ENCODE measurements at regions not wholly inside any gene's neighbourhood (a gene's known extent, or its start where the extent isn't known, plus 50 kb on each side); places are given as distances from the start of the nearest gene placed in this dataset.

DNA sequence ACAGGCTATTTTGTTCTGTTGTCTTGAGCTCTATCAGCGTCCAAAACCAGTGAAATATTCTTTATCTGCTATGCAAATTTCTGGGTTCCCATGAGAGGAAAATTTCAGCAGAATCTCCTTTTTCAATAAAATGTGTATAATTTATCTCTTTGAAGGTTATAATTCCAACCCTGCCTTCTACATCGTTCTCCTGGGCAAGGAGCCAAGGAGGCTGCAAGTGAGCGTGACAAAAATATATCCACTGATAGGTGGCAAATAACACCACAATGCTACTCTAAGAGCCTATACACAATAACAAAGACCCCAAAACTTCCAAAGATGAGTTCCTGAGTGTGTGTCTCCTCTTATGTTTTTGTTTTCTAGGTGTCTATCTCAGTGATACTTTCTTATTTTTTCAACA is 664.7 kb upstream of the SORCS1 start:
- Mint-ChIP-seq H3K27me3 (ENCODE audit: insufficient read depth, low read depth, poor library complexity) (peaks cover 1% of the 10 kb centered on the region), H3K4me3 (no peak overlapping the region)
- no peaks in the 10 kb centered on the region for H3K79me2 ChIP-seq (replicated peaks; ENCODE audit: insufficient read depth)

DNA sequence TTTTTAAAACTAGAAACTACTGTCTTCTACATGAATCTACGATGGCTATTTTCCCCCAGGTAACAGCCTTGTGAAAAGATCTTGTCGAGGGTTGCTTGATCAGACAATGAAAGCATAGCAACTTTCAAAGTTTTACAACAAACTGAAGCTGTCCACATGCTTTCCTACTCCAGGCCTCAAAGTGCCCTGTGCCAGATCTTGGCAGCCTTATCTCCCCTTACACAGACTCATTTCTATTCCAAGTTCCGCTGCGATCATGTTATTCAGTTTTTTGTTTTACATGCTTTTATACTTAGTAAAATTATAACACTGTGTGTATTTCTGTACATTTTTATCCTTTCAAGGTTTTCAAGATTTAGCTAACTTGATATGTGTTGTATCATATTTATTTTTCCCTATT is 661.7 kb upstream of the SORCS1 start:
- Histone ChIP-seq H3F3A (replicated peaks; ENCODE audit: low read depth) (no peaks in the 10 kb centered on the region), H4K20me1 (replicated peaks; ENCODE audit: insufficient read depth) (no peaks in the 10 kb centered on the region), H3K4me1 (ENCODE audit: insufficient read depth) (no peaks in the 10 kb centered on the region; the same call in 1 of the 2 replicates), H3K4me2 (no peak overlapping the region), H3K27me3 (ENCODE audit: insufficient read depth) (no peaks in the 10 kb centered on the region), H3K4me3 (no peak overlapping the region), H3K36me3 (ENCODE audit: insufficient read depth) (no peaks in the 10 kb centered on the region), H3K79me2 (replicated peaks; ENCODE audit: insufficient read depth) (no peaks in the 10 kb centered on the region), H2AFZ (no peak overlapping the region), H3K9me2 (ENCODE audit: insufficient read depth) (peaks cover 16% of the 10 kb centered on the region; the same call in 1 of the 2 replicates), H3K27ac (ENCODE audit: low read depth) (no peak overlapping the region)
- Mint-ChIP-seq H3K4me1 (peaks cover 7% of the 10 kb centered on the region; the same call in 2 of the 3 replicates), H3K9me3 (no peaks in the 10 kb centered on the region; the same call in 2 of the 3 replicates), H3K27ac (no peak overlapping the region), H3K36me3 (ENCODE audit: low read depth) (no peaks in the 10 kb centered on the region), H3K27me3 (ENCODE audit: insufficient read depth, low read depth, poor library complexity) (peaks cover 1% of the 10 kb centered on the region), H3K4me3 (no peak overlapping the region)
- no peak for ATAC-seq
- TF ChIP-seq CREB1 (CRISPR knock-in tag; IDR thresholded peaks at IDR 0.05; ENCODE audit: low read depth), result no peak
- TF ChIP-seq, protein P1, sequence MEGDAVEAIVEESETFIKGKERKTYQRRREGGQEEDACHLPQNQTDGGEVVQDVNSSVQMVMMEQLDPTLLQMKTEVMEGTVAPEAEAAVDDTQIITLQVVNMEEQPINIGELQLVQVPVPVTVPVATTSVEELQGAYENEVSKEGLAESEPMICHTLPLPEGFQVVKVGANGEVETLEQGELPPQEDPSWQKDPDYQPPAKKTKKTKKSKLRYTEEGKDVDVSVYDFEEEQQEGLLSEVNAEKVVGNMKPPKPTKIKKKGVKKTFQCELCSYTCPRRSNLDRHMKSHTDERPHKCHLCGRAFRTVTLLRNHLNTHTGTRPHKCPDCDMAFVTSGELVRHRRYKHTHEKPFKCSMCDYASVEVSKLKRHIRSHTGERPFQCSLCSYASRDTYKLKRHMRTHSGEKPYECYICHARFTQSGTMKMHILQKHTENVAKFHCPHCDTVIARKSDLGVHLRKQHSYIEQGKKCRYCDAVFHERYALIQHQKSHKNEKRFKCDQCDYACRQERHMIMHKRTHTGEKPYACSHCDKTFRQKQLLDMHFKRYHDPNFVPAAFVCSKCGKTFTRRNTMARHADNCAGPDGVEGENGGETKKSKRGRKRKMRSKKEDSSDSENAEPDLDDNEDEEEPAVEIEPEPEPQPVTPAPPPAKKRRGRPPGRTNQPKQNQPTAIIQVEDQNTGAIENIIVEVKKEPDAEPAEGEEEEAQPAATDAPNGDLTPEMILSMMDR (conservative IDR thresholded peaks at IDR 0.05; ENCODE audit: low read depth in 2 of 2), result no peak
- TF ChIP-seq, protein P2, sequence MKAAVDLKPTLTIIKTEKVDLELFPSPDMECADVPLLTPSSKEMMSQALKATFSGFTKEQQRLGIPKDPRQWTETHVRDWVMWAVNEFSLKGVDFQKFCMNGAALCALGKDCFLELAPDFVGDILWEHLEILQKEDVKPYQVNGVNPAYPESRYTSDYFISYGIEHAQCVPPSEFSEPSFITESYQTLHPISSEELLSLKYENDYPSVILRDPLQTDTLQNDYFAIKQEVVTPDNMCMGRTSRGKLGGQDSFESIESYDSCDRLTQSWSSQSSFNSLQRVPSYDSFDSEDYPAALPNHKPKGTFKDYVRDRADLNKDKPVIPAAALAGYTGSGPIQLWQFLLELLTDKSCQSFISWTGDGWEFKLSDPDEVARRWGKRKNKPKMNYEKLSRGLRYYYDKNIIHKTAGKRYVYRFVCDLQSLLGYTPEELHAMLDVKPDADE (IDR thresholded peaks at IDR 0.05), result no peak
- TF ChIP-seq ZNF114 (CRISPR knock-in tag; IDR thresholded peaks at IDR 0.05), result no peak
- no peak for DNase-seq (ENCODE audit: low spot score)

More for the DNA sequence above, 664.7 kb upstream of the SORCS1 start:
- Histone ChIP-seq H3K4me2 (no peak overlapping the region), H3K27me3 (ENCODE audit: insufficient read depth) (no peaks in the 10 kb centered on the region), H2AFZ (no peak overlapping the region), H3K4me3 (no peak overlapping the region), H3F3A (replicated peaks; ENCODE audit: low read depth) (no peaks in the 10 kb centered on the region), H3K9me2 (ENCODE audit: insufficient read depth) (0 out of 2 replicates have a peak, but pooled peaks cover 2% of the 10 kb centered on the region), H3K27ac (ENCODE audit: low read depth) (no peak overlapping the region), H3K4me1 (ENCODE audit: insufficient read depth) (no peaks in the 10 kb centered on the region; the same call in 1 of the 2 replicates), H4K20me1 (replicated peaks; ENCODE audit: insufficient read depth) (no peaks in the 10 kb centered on the region), H3K36me3 (ENCODE audit: insufficient read depth) (no peaks in the 10 kb centered on the region)
- ATAC-seq, result no peak
- Mint-ChIP-seq H3K9me3 (no peaks in the 10 kb centered on the region), H3K4me1 (no peaks in the 10 kb centered on the region; the same call in 2 of the 3 replicates), H3K36me3 (ENCODE audit: low read depth) (no peaks in the 10 kb centered on the region), H3K27ac (no peak overlapping the region)
- no peak for DNase-seq (ENCODE audit: low spot score)
- TF ChIP-seq EZH2 (IDR thresholded peaks at IDR 0.05; ENCODE audit: low read depth, unreplicated experiment) (no peak), ZNF331 (CRISPR knock-in tag; IDR thresholded peaks at IDR 0.05; ENCODE audit: low read depth) (no peak), EZH2phosphoT487 (IDR thresholded peaks at IDR 0.05; ENCODE audit: unreplicated experiment) (no peak), JUNB (IDR thresholded peaks at IDR 0.05; ENCODE audit: unreplicated experiment) (no peak)
- TF ChIP-seq, protein P2 (IDR thresholded peaks at IDR 0.05), result no peak

Data from GM23338 (cell line).